OCI-LY1 (cell line): ENCODE measurements at regions not wholly inside any gene's neighbourhood (a gene's known extent, or its start where the extent isn't known, plus 50 kb on each side); places are given as distances from the start of the nearest gene placed in this dataset.

Source experiments
- H2AFZ ChIP-seq: fragments of 200-600 bp; sonication (generic), shearing (Covaris generic); 2 replicates; pipeline ENCODE4 v1.6.0; 2014; ENCODE audit warnings: antibody characterized with exemption, mild to moderate bottlenecking, low read length
- H3F3A ChIP-seq: fragments of 200-600 bp; sonication (generic), shearing (Covaris generic); 2 replicates; pipeline ENCODE4 v1.6.0; 2014; ENCODE audit warnings: mild to moderate bottlenecking, antibody characterized with exemption, low read length, moderate library complexity; ENCODE audit not compliant: insufficient read depth
- H3K27ac ChIP-seq: fragments of 200-600 bp; sonication (generic); 2 replicates; pipeline ENCODE4 v1.5.1; 2014; ENCODE audit warnings: low read length, mixed run types, mild to moderate bottlenecking, low read depth; ENCODE audit not compliant: poor library complexity, severe bottlenecking
- H3K27me3 ChIP-seq: fragments of 200-600 bp; sonication (generic); 2 replicates; pipeline ENCODE4 v1.6.0; 2014; ENCODE audit warnings: antibody characterized with exemption, mild to moderate bottlenecking, low read length, moderate library complexity; ENCODE audit not compliant: insufficient read depth
- H3K36me3 ChIP-seq: fragments of 200-600 bp; sonication (generic); 2 replicates; pipeline ENCODE4 v1.6.1; 2014; ENCODE audit warnings: mild to moderate bottlenecking, antibody characterized with exemption, low read length, moderate library complexity, mixed read lengths; ENCODE audit not compliant: insufficient read depth
- H3K4me1 ChIP-seq: fragments of 200-600 bp; sonication (generic); 2 replicates; pipeline ENCODE4 v1.5.1; 2014; ENCODE audit warnings: mild to moderate bottlenecking, low read length, moderate library complexity; ENCODE audit not compliant: insufficient read depth, severe bottlenecking
- H3K4me2 ChIP-seq: fragments of 200-600 bp; sonication (generic), shearing (Covaris generic); 2 replicates; pipeline ENCODE4 v1.6.1; 2014; ENCODE audit warnings: low read length
- H3K4me3 ChIP-seq: fragments of 200-600 bp; sonication (generic); 2 replicates; pipeline ENCODE4 v1.5.1; 2014; ENCODE audit warnings: low read length, low read depth, mild to moderate bottlenecking, mixed read lengths; ENCODE audit not compliant: poor library complexity, severe bottlenecking
- H3K79me2 ChIP-seq: fragments of 200-600 bp; shearing (Covaris generic); 2 replicates; pipeline ENCODE4 v1.6.1; 2016; ENCODE audit warnings: mixed run types, low read length, mixed read lengths; ENCODE audit not compliant: insufficient read depth
- H3K9ac ChIP-seq: fragments of 200-600 bp; sonication (generic), shearing (Covaris generic); 2 replicates; pipeline ENCODE4 v1.6.1; 2014; ENCODE audit warnings: mild to moderate bottlenecking, low read length, mixed read lengths
- H3K9me2 ChIP-seq: fragments of 200-600 bp; sonication (generic), shearing (Covaris generic); 2 replicates; pipeline ENCODE4 v1.6.1; 2014; ENCODE audit warnings: low read depth, mild to moderate bottlenecking, low read length, mixed read lengths
- H3K9me3 ChIP-seq: fragments of 200-600 bp; shearing (Covaris generic); 2 replicates; pipeline ENCODE4 v1.6.1; 2014; ENCODE audit warnings: low read length, mixed read lengths
- H4K20me1 ChIP-seq: fragments of 200-600 bp; sonication (generic), shearing (Covaris generic); 2 replicates; pipeline ENCODE4 v1.6.0; 2016; ENCODE audit warnings: mild to moderate bottlenecking, low read length; ENCODE audit not compliant: insufficient read depth
- CTCF ChIP-seq: fragments of 200-600 bp; sonication (generic), shearing (Covaris generic); IDR thresholded peaks from 2 replicates; pipeline ENCODE4 v1.5.1; 2017; ENCODE audit warnings: mild to moderate bottlenecking, antibody characterized with exemption, low read length, moderate library complexity, mixed read lengths
- EZH2 ChIP-seq: fragments of 200-600 bp; sonication (generic), shearing (Covaris generic); IDR thresholded peaks from 2 replicates; pipeline ENCODE4 v1.8.0; 2017; ENCODE audit warnings: borderline replicate concordance, mixed run types, mild to moderate bottlenecking, antibody characterized with exemption, low read length, moderate library complexity, mixed read lengths

- Histone ChIP-seq H4K20me1 (no peaks in the 10 kb centered on the region), H3F3A (no peaks in the 10 kb centered on the region), H3K4me3 (no peak overlapping the region), H3K9ac (no peak overlapping the region), H2AFZ (no peak overlapping the region), H3K4me1 (no peaks in the 10 kb centered on the region), H3K9me2 (no peaks in the 10 kb centered on the region), H3K9me3 (no peaks in the 10 kb centered on the region), H3K36me3 (no peaks in the 10 kb centered on the region), H3K4me2 (no peak overlapping the region), H3K27ac (no peak overlapping the region), H3K27me3 (no peaks in the 10 kb centered on the region), H3K79me2 (no peaks in the 10 kb centered on the region)
- TF ChIP-seq EZH2 (no peak), CTCF (no peak)
These were observed 504.9 kb downstream of the RAPGEF2 start for GRCh38 chr4:159607809-159608208.

- Histone ChIP-seq H3K4me2 (no peak overlapping the region), H3K36me3 (no peaks in the 10 kb centered on the region), H3K79me2 (no peaks in the 10 kb centered on the region), H3K4me1 (no peaks in the 10 kb centered on the region), H3K27ac (no peak overlapping the region), H3K9me3 (no peaks in the 10 kb centered on the region), H3K4me3 (no peak overlapping the region), H3K9ac (no peak overlapping the region), H2AFZ (no peak overlapping the region), H3F3A (no peaks in the 10 kb centered on the region), H4K20me1 (no peaks in the 10 kb centered on the region), H3K27me3 (no peaks in the 10 kb centered on the region), H3K9me2 (no peaks in the 10 kb centered on the region)
- TF ChIP-seq CTCF (no peak), EZH2 (no peak)
These were observed 505.6 kb downstream of the RAPGEF2 start for GRCh38 chr4:159608436-159608835.

GRCh38 chr4:159632031-159632430 lies 529.2 kb downstream of the RAPGEF2 start:
- Histone ChIP-seq H3K4me1 (no peaks in the 10 kb centered on the region), H3K9me3 (no peaks in the 10 kb centered on the region), H3F3A (no peaks in the 10 kb centered on the region), H3K4me2 (no peak overlapping the region), H3K36me3 (no peaks in the 10 kb centered on the region), H2AFZ (no peak overlapping the region), H3K4me3 (no peak overlapping the region), H3K9ac (no peak overlapping the region), H3K27me3 (no peaks in the 10 kb centered on the region), H3K79me2 (no peaks in the 10 kb centered on the region), H4K20me1 (no peaks in the 10 kb centered on the region), H3K9me2 (no peaks in the 10 kb centered on the region), H3K27ac (no peak overlapping the region)
- TF ChIP-seq CTCF, result no peak
